Lower leg skin (tissue), 3 donors: ENCODE measurements at regions not wholly inside any gene's neighbourhood (a gene's known extent, or its start where the extent isn't known, plus 50 kb on each side); places are given as distances from the start of the nearest gene placed in this dataset.
"Not testable (repeated sequence)": the region's sequence is repeated elsewhere in the genome, so short reads cannot be mapped to it uniquely, and the experiment has no call there.

Experiments used
- CTCF ChIP-seq, 3 donors: fragments of 450-650 bp; IDR thresholded peaks; one replicate each; pipeline ENCODE4 v1.5.1; 2016; ENCODE audit warnings: antibody characterized with exemption in 3 of 3, mild to moderate bottlenecking in 3 of 3, moderate library complexity in 2 of 3
- POLR2A ChIP-seq, 2 donors: fragments of 450-650 bp; IDR thresholded peaks; one replicate each; pipeline ENCODE4 v1.6.1; 2016 to 2017; ENCODE audit warnings: antibody characterized with exemption in 2 of 2, mild to moderate bottlenecking in 1 of 2, moderate library complexity in 1 of 2

DNA sequence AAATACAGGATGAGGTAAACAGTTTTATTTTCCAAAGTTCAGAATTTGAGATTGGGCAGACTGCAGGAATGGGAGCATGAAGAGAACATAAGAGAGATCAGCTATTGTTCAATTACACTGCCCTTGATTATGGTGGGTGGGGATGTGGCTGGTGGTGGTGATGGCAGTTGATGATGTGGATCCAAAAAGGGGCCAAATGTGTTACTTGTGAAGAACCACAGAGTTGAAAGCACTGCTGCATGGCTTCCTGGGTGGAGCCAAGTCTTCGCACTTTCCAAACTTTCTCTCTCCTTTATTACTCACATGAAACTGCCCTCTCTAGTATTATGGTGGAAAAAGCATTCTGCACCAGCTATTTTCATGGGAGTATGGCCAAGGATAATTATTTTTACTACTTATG, 1162.0 kb downstream of the RPIA start:
- not testable (repeated sequence) for TF ChIP-seq CTCF, POLR2A (IDR thresholded peaks at IDR 0.05)
